Spleen (tissue), 7 donors: ENCODE measurements at regions not wholly inside any gene's neighbourhood (a gene's known extent, or its start where the extent isn't known, plus 50 kb on each side); places are given as distances from the start of the nearest gene placed in this dataset.

ENCODE experiments used
- CTCF ChIP-seq, 11 experiments: fragments of 200-600 bp in 7 of 11; fragments of 450-650 bp in 4 of 11; sonication (generic) in 4 of 11; IDR thresholded peaks in 8 of 11; conservative IDR thresholded peaks in 3 of 11; 1 replicate in 7 of 11; 2 replicates in 4 of 11; pipeline versions ENCODE4 v1.4.0 to v1.8.0; 2016 to 2021; ENCODE audit warnings: antibody characterized with exemption in 11 of 11, inconsistent platforms in 4 of 11, mild to moderate bottlenecking in 1 of 11
- POLR2A ChIP-seq, 3 donors: fragments of 450-650 bp; IDR thresholded peaks; one replicate each; pipeline ENCODE4 v1.5.1; 2017; ENCODE audit warnings: antibody characterized with exemption in 3 of 3, mild to moderate bottlenecking in 1 of 3
- POLR2AphosphoS5 ChIP-seq, 3 donors: sonication (generic); formaldehyde crosslinking; IDR thresholded peaks; one replicate each; pipeline ENCODE4 v1.5.1; 2017; ENCODE audit warnings: antibody characterized with exemption in 3 of 3
- donor health status: DM: no; HTN: no; CAD: no; lungs with moderate emphysema.
- donor health status: DM: no; HTN: no; CAD: no.
- donor health status: DM: no; HTN: no; CAD: no.

DNA sequence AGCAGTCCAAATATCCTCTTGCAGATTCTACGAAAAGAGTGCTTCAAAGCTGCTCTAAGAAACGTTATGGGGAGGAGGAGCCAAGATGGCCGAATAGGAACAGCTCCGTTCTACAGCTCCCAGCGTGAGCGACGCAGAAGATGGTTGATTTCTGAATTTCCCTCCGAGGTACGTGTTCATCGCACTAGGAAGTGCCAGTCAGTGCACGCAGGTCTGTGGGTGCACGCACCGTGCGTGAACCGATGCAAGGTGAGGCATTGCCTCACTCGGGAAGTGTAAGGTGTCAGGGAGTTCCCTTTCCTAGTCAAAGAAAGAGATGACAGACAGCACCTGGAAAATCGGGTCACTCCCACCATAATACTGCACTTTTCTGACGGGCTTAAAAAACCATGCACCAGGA, 272.1 kb upstream of the DEFB115 start:
- no peak for TF ChIP-seq POLR2A (IDR thresholded peaks at IDR 0.05)
- TF ChIP-seq CTCF (IDR thresholded peaks at IDR 0.05 in 8 of 11, conservative IDR thresholded peaks at IDR 0.05 in 3 of 11) = no peak
- TF ChIP-seq POLR2AphosphoS5 (IDR thresholded peaks at IDR 0.05) = no peak
